GM23248 (cell line): ENCODE measurements at regions not wholly inside any gene's neighbourhood (a gene's known extent, or its start where the extent isn't known, plus 50 kb on each side); places are given as distances from the start of the nearest gene placed in this dataset.

ENCODE experiments used
- EZH2 ChIP-seq: fragments of 200-600 bp; sonication (generic); IDR thresholded peaks from 2 replicates; pipeline ENCODE4 v1.6.1; 2018; ENCODE audit warnings: antibody characterized with exemption, mild to moderate bottlenecking; ENCODE audit not compliant: insufficient read depth, poor library complexity, severe bottlenecking
- EZH2phosphoT487 ChIP-seq: fragments of 200-600 bp; sonication (generic); IDR thresholded peaks from 2 replicates; pipeline ENCODE4 v1.6.1; 2018; ENCODE audit warnings: antibody characterized with exemption, moderate library complexity, mild to moderate bottlenecking, low read depth; ENCODE audit not compliant: insufficient read depth

DNA sequence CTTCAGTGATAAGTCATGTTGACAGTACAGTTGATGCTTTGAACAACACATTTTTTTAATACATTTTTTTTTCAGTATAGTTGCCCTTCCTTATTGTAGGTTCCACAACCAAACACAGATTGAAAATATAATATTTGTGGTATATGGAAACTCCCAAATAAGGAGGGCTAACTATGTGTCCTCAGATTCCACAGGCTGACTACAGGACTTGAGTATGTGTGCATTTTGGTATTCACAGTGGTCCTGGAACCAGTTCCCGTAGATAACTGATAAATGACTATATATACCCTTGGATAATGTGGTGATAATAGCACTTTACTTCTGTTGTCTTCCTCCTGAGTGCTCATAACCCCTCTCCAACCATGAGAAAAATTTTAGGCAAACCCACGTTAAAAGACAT is 111.6 kb upstream of the NUDT6 start:
- TF ChIP-seq EZH2 = no peak
- no peak for TF ChIP-seq EZH2phosphoT487
